IPS DF 6.9 (cell line): ENCODE measurements at regions not wholly inside any gene's neighbourhood (a gene's known extent, or its start where the extent isn't known, plus 50 kb on each side); places are given as distances from the start of the nearest gene placed in this dataset.

ENCODE experiments used
- DNase-seq: peaks from one replicate; pipeline ENCODE4 v3.0.0-alpha.2; 2013; ENCODE audit warnings: low read depth, low spot score
- H3K27ac ChIP-seq: one replicate; pipeline ENCODE4 v1.5.1; 2013; ENCODE audit warnings: low read length, control low read depth
- H3K27me3 ChIP-seq: 2 replicates; pipeline ENCODE4 v1.6.1; 2013; ENCODE audit warnings: mild to moderate bottlenecking, low read length; ENCODE audit not compliant: control insufficient read depth, insufficient read depth
- H3K36me3 ChIP-seq: 2 replicates; pipeline ENCODE4 v1.6.1; 2013; ENCODE audit warnings: low read length; ENCODE audit not compliant: control insufficient read depth, insufficient read depth
- H3K4me1 ChIP-seq: 2 replicates; pipeline ENCODE4 v1.6.1; 2013; ENCODE audit warnings: low read length; ENCODE audit not compliant: control insufficient read depth, insufficient read depth
- H3K4me3 ChIP-seq: 2 replicates; pipeline ENCODE4 v1.5.1; 2013; ENCODE audit warnings: mild to moderate bottlenecking, low read length
- H3K9me3 ChIP-seq: 2 replicates; pipeline ENCODE4 v1.6.1; 2013; ENCODE audit warnings: low read length, inconsistent platforms; ENCODE audit not compliant: control insufficient read depth, insufficient read depth
- WGBS: extraction: QIAGEN DNeasy Blood & Tissue Kit; methylation state at CpG from one replicate; pipeline ENCODE4 v1.1.7; 2013; ENCODE audit warnings: mixed read lengths, missing lambda C conversion rate; ENCODE audit not compliant: insufficient read length, insufficient coverage; 5-methylcytosine and 5-hydroxymethylcytosine counted together

DNA sequence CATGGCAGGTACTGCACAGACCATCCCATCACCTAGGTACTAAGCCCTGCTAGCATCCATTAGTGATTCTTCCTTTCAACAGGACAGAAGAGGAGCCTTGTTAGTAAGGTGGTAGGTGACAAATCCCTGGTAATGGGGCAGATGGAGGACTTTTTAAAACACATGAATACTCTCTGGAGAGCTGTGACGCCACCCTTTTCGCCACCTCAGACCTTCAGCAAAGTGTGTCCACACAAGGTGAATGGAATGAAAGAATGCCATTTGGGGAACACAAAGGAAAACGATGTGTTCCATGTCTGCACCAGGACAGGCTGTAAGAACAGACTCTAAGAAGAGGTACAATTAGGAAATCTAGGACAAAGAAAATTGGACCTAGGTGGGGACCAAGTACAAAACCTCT is 110.5 kb upstream of the CARMIL1 start:
- no peaks in the 10 kb centered on the region for H3K9me3 ChIP-seq
- no peak overlapping the region for H3K4me3 ChIP-seq
- no peaks in the 10 kb centered on the region for H3K4me1 ChIP-seq
- H3K27me3 ChIP-seq, result no peaks in the 10 kb centered on the region
- no peaks in the 10 kb centered on the region for H3K36me3 ChIP-seq
- no peak overlapping the region for H3K27ac ChIP-seq
- no peak for DNase-seq
- no CpG with 5 or more reads among the region's 3 CpGs for WGBS

DNA sequence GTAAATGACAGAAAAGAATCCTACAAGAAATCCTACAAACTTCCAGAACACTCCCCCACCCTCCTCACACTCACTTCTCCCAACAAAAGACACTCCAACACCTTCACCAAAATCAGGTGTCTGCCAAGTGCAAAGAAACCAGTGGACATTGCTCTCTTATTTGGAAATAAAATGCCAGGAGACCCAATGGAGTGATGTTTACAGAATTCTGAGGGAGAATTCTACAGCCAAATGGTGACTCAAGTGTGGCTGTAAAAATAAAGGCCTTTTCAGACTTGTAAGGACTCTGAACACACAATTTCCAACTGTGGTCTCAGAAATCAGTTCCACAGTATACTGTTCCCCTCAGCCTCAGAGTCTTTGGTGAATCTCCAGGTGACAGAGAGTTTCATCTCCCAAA is 109.6 kb upstream of the CARMIL1 start:
- Histone ChIP-seq H3K4me3 (no peak overlapping the region), H3K27me3 (no peaks in the 10 kb centered on the region), H3K27ac (no peak overlapping the region), H3K4me1 (no peaks in the 10 kb centered on the region), H3K9me3 (no peaks in the 10 kb centered on the region), H3K36me3 (no peaks in the 10 kb centered on the region)
- DNase-seq, result no peak

DNA sequence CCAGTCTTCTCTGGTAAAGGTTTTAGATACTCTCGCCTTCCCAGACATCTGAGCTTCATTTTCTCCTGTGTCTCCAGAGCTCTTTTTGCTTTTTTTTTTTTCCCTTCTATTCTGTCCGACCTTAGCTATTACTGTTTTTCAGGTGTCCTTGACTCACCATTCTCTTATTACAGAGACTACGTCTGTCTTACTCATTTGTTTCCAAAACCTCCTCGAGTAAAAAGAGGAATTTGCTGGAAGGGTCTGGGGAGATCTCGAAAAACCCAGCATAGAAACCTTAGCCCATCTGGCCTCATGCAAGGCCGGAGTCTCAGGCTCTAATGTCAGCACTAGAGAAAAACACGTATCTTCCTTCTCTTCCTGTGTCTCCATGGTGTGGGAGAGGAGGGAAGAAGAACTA is 109.2 kb upstream of the CARMIL1 start:
- H3K27ac ChIP-seq, result no peak overlapping the region
- H3K4me1 ChIP-seq, result no peaks in the 10 kb centered on the region
- WGBS, result no CpG with 5 or more reads among the region's 7 CpGs
- H3K27me3 ChIP-seq, result no peaks in the 10 kb centered on the region
- no peaks in the 10 kb centered on the region for H3K36me3 ChIP-seq
- H3K9me3 ChIP-seq, result no peaks in the 10 kb centered on the region
- DNase-seq, result no peak
- no peak overlapping the region for H3K4me3 ChIP-seq

DNA sequence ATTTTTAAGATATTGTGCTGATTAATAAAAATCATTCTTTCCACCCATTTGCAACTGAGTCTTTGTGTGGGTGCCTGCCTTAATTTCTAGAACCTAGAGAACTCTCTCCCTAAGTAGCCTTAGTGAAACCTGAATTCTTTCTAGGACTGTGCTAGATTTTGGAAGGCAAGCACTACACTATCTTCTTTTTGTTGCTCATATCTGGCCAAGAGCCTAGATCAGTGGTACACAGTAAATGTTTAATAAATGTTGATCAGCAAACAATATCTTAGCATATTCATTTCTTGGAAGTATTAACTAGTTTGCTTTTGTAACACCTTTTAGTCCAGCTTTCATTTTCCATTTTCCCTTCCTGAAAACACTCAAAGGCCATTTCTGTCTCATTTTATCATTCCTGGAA is 108.5 kb upstream of the CARMIL1 start:
- no peak overlapping the region for H3K27ac ChIP-seq
- no peaks in the 10 kb centered on the region for H3K36me3 ChIP-seq
- no peak for DNase-seq
- H3K27me3 ChIP-seq, result no peaks in the 10 kb centered on the region
- no peak overlapping the region for H3K4me3 ChIP-seq
- H3K9me3 ChIP-seq, result no peaks in the 10 kb centered on the region
- no peaks in the 10 kb centered on the region for H3K4me1 ChIP-seq

DNA sequence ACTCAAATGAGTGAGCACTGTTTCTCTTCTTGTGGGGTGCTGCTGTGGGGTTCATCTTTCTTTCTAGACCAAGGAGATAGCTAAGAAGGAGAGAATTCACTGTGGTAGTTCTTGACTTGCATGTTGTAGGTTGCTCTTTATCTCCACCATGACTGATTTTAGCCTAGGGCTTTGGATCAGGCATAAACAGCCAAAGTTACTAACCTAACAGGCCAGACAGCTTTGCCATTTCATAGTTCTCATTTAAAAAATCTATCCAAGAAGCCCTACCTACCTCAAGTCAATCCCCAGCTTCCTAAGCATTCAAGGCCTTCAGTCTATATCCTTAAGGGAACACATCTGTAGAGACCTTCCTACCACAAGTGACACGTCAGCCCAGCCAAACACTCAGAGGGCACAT is 107.9 kb upstream of the CARMIL1 start:
- H3K4me1 ChIP-seq, result no peaks in the 10 kb centered on the region
- H3K27me3 ChIP-seq, result no peaks in the 10 kb centered on the region
- H3K36me3 ChIP-seq, result no peaks in the 10 kb centered on the region
- no peaks in the 10 kb centered on the region for H3K9me3 ChIP-seq
- H3K27ac ChIP-seq, result no peak overlapping the region
- WGBS, result no CpG with 5 or more reads among the region's 1 CpG
- H3K4me3 ChIP-seq, result no peak overlapping the region
- DNase-seq, result no peak

DNA sequence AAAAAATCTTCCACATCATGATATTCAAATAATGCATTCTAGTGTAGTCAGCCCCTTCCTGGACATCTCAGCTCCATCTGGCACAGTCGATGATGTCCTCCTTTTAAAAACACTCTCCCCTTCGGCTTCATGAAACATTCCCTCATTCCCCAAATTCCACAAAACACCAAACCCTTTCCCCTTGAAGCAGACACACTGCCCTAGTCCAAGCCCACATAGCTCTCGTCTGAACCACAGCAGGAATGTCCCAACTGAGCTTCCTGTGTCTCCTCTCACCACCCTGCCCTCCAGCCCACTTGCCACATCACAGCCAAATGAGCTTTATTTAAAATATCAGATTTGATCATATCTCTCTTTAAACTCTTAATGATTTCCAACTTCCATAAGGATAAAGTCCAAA is 106.4 kb upstream of the CARMIL1 start:
- Histone ChIP-seq H3K4me1 (no peaks in the 10 kb centered on the region), H3K9me3 (no peaks in the 10 kb centered on the region), H3K4me3 (no peak overlapping the region), H3K27ac (no peak overlapping the region), H3K27me3 (no peaks in the 10 kb centered on the region), H3K36me3 (no peaks in the 10 kb centered on the region)
- DNase-seq, result no peak
- WGBS, result 100% methylated on average over 1 of the region's 3 CpGs

DNA sequence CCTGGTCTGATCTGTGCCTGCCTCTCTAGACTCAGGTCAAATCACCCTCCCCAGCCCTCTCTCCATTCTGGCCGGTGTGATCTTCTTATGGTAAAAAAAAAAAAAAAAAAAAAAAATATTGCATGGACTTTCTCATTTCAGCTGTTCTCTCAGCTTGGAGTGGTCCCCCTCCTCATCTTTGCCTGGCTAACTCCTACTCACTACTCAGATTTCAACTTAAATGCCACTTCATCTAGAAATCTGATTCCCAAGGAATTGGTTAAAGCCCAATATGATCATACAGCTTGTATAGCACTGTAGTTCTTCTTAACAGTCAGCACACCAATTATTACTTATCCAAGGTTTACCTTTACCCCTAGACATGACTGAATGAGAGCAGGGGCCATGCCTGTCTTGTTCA is 105.9 kb upstream of the CARMIL1 start:
- no CpG with 5 or more reads among the region's 1 CpG for WGBS
- H3K4me3 ChIP-seq, result no peak overlapping the region
- no peaks in the 10 kb centered on the region for H3K9me3 ChIP-seq
- H3K27me3 ChIP-seq, result no peaks in the 10 kb centered on the region
- no peaks in the 10 kb centered on the region for H3K4me1 ChIP-seq
- no peak overlapping the region for H3K27ac ChIP-seq
- no peak for DNase-seq
- H3K36me3 ChIP-seq, result no peaks in the 10 kb centered on the region

DNA sequence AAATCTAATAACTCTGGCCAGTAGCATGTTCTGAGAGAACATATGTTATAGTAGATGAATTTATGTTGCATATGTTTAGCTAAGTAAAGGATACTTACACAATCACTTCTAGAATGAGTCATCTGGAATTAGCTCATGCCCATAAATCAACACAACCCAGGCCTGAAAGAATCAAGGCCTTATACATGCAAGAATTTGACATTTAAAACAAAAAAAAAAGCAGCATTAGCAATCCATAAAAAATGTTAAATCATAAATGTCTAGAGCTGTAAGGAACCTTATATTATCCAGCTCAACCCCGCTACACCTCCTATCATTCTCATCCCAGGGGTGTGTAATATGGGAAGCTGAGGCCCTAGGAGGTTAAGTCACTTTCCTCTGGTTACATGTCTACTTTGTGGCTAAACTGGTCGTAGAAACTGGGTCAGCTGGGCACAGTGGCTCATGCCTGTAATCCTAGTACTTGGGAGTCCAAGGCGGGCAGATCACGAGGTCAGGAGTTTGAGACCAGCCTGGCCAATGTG is 105.2 kb upstream of the CARMIL1 start:
- Histone ChIP-seq H3K4me3 (no peak overlapping the region), H3K27ac (no peak overlapping the region), H3K4me1 (no peaks in the 10 kb centered on the region), H3K27me3 (no peaks in the 10 kb centered on the region), H3K9me3 (no peaks in the 10 kb centered on the region), H3K36me3 (no peaks in the 10 kb centered on the region)
- no peak for DNase-seq
- no CpG with 5 or more reads among the region's 4 CpGs for WGBS

DNA sequence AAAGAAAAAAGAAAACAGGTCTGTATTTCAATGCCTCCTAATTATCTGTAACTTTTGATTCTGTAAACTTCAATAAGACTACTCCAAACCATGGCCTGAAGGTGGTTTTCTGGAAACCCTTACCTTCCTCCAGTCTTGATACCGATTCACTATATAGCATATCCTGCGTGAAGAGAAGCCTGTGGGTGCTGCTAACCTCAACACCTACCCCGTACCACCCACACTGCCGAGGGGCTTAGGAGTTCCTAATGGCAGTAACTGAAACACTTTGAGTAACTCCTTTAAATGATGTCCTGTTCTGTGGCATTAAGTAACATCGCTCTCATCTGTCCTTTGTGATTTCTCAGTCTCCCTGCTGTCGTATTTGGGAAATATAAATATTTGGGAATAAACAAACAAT is 104.5 kb upstream of the CARMIL1 start:
- no CpG with 5 or more reads among the region's 6 CpGs for WGBS
- no peak for DNase-seq
- H3K9me3 ChIP-seq, result no peaks in the 10 kb centered on the region

DNA sequence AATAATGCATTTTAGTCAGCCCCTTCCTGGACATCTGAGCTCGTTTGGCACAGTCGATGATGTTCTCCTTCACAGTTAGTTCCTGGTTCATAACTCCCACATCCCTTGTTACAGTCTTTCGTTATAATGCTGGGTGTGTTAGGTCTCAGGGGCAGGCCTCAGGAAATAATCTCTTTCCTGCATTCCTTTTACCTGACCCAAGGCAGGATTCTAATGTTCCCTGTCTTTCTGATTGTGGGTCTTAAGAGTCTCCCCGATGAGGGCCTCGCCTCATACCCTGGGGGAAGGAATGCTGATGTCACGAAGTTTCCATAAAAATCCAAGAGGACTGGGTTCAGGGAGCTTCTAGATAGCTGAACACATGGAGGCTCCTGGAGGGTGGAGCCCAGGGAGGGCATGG is 104.0 kb upstream of the CARMIL1 start:
- DNase-seq, result no peak
- Histone ChIP-seq H3K27ac (no peak overlapping the region), H3K4me3 (no peak overlapping the region), H3K27me3 (no peaks in the 10 kb centered on the region), H3K4me1 (no peaks in the 10 kb centered on the region), H3K36me3 (no peaks in the 10 kb centered on the region), H3K9me3 (no peaks in the 10 kb centered on the region)
- no CpG with 5 or more reads among the region's 6 CpGs for WGBS

More for the DNA sequence above, 104.5 kb upstream of the CARMIL1 start:
- Histone ChIP-seq H3K27ac (no peak overlapping the region), H3K4me1 (no peaks in the 10 kb centered on the region), H3K4me3 (no peak overlapping the region), H3K27me3 (no peaks in the 10 kb centered on the region), H3K36me3 (no peaks in the 10 kb centered on the region)

DNA sequence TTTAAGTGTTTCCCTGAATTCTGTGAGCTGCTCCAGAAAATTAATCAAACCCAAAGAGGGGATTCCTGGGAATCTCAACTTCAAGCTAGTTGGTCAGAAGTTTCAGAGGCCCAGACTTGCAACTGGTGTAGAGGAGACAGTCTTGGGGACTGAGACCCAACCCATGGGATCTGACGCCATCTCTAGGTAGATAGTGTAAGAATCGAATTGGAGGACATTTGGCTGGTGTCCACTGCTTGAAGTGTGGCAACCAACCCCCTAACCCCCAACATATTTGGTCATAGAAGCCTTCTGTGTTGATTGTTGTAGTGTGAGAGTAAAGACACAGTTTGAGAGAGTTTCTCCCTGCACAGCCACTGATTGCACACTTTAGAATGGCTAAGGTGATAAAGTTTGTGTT is 103.5 kb upstream of the CARMIL1 start:
- no peaks in the 10 kb centered on the region for H3K4me1 ChIP-seq
- H3K4me3 ChIP-seq, result no peak overlapping the region
- DNase-seq, result no peak
- no peaks in the 10 kb centered on the region for H3K27me3 ChIP-seq
- no peak overlapping the region for H3K27ac ChIP-seq
- no CpG with 5 or more reads among the region's 2 CpGs for WGBS
- H3K9me3 ChIP-seq, result no peaks in the 10 kb centered on the region
- H3K36me3 ChIP-seq, result no peaks in the 10 kb centered on the region
